ENCODE measurements at regions not wholly inside any gene's neighbourhood (a gene's known extent, or its start where the extent isn't known, plus 50 kb on each side); places are given as distances from the start of the nearest gene placed in this dataset.

- TF ChIP-seq CTCF (IDR thresholded peaks at IDR 0.05 in 8 of 11, conservative IDR thresholded peaks at IDR 0.05 in 3 of 11) (no peak), POLR2AphosphoS5 (IDR thresholded peaks at IDR 0.05) (no peak)
Measured at GRCh38 chr18:6575908-6576307, 153.6 kb upstream of the ARHGAP28 start.
